DMS 273 treated with DMSO at 0.1 percent for 48 hours (cell line): ENCODE measurements at regions not wholly inside any gene's neighbourhood (a gene's known extent, or its start where the extent isn't known, plus 50 kb on each side); places are given as distances from the start of the nearest gene placed in this dataset.
A peak's percentile ranks its signal among the peaks of the same experiment; 100 is the strongest.
"Not testable (repeated sequence)": the region's sequence is repeated elsewhere in the genome, so short reads cannot be mapped to it uniquely, and the experiment has no call there.

Source experiments
- DNase-seq: peaks from one replicate; lab custom pipeline; 2025; lab: John Stamatoyannopoulos, UW

DNA sequence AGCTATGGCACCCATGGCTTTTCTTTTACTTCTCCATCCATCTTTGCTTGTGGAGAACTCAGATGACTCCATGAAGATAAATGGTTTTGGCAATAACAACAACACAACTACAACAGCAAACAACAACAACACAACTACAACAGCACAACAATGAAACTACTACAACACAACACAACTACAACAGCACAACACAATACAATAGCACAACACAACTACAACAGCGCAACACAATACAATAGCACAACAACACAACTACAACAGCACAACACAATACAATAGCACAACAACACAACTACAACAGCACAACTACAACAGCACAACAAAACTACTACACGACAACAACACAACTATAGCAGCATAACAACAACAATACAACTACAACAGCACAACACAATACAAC is 569.4 kb downstream of the TOX3 start:
- not testable (repeated sequence) for DNase-seq

DNA sequence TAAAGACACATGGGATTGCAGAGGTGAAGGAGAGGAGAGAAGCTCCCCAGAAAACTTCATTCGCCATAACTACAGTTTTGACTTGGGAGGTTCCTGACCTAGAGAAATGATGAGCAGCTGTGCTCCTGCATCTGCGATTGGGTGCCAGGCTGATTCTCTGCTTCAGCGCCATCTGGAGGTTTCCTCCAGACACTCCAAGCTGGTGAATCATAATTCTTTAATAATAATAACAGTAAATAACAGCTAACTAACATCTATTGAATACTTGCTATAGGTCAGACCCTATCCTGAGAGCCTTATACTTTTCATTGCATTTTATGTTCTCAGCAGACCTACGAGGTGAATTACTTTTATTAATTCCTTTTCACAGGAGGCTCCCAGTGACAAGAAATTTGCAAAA is 575.8 kb downstream of the TOX3 start:
- DNase-seq: no peak

DNA sequence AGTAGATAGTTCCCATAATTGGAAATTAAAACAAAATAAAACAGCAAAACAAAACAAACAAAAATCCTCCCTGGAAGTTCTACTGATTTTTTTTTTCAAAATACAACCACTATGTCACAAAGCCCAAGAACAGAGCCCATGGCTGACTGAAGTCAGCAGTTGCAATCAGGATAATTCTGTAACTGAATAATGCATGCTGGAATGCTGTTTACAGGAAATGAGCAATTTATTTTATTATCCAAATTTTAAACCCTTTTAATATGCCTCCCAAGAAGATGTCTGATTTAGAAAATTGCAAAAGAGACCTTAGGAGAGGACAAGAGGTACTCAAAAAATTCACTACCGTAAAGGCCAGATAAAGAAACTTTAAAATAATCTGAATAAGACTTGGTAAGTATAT is 578.2 kb downstream of the TOX3 start:
- DNase-seq: no peak

DNA sequence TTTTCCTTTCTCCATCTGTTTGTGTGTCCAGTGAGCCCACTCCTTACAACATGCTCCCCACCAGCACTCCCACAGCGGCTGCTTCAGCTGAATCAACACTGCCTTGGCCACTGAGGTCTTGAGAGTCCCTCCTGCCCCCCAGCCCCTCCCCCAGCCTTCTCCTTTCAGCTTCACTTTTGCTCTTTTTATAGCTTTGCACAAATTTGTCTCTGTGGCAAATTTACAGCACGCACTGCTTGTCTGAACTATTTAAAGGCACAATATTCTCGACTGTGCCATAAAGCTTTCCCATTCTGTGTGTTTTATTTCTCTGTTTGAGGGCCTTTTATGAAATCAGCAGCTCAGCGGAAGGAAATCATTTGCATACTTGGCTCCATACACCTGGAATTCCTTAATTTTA is 579.3 kb downstream of the TOX3 start:
- DNase-seq: no peak

DNA sequence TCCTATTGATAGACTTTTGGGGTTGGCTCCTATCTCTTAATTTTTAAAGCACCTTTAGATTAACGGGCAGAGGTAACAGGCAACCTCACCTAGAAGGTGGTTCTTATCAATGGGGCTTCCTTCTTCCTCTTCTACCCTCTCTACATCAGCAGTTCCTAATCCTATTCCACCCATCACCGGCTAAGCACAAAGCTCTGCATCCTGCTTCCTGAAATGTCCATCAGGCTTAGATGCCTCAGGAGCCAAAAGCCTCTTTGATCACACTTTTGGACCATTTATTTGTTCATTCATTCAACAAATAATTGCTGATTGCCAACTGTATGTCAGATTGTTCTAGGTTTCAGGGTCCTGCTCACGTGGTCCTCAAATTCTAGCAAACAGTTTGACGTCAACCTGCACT is 586.0 kb downstream of the TOX3 start:
- no peak for DNase-seq

DNA sequence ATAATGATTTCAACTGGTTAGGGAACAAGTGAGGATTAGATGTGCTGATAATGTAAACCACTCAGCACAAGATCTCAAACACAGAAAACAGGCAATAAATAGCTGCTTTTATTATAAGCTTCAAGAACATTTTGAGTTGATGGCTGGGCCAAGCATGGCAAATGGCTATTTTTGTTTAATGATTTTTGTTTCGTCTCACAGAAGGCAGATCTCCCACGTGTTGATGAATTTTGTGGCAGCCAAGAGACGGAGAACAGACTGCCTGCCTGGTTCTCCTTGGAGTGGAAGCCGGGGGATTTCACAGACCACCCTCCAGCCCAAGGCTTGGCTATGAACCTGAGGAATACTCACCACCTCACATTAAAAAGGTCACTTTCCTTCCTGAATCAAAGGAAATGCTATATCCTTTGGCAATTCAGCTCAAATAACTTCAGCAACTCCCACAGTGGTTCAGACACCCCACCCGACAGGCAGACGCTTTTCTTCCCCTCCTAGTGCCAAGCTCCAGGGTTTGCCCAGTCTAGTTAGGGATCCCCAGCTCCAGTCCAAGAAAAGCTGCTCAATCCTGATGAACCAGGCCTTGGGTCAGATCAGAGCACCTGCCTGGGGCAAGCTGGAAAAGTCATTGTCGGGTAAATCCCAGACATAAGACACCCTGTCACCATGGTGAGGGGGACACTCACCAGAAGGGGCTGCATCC is 593.5 kb downstream of the TOX3 start:
- DNase-seq: no peak

DNA sequence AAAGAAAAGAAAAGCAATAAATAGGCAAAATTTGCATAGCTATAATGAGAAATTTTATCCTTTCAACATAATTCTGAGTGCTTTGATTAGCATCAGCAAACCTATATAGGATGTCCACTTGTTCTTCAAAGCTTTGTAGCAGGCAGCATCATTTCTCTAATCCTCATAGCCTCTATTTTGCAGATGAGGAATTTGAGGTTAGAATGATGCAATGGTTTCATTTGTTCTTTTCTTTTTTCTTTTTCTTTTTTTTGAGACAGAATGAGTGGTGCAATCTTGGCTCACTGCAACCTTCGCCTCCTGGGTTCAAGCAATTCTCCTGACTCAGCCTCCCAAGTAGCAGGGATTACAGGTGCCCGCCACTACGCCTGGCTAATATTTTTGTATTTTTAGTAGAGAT is 594.4 kb downstream of the TOX3 start:
- DNase-seq: no peak

DNA sequence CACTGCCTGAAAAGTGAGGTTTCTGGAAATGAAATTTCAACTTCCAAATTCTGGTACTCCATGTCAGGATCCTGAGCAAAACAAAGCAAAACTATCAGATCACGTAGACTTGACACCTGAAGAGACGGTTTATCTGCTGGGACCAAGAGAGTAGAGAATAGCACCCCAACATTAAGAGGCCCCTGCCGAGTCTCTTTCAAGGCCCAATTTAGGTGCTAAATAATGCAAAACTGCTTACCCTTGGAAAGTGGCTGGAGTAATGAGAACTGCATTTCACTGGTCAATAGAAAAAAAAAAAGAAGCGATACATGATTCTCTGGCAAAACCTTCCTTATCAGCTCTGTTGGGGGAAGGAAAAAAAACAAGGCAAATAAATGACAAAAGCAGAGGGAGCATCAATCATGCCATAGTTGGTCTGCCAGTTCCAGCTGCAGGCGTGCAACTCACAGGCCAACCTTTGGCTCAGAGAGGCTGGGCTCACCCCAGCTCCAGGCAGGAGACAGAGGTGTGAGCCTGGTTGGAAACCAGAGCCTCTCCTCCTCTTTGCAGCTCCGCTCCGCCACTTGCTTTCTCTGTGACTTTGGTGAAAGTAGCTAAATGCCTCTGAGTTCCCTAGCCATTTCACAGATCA is 595.2 kb downstream of the TOX3 start:
- no peak for DNase-seq

DNA sequence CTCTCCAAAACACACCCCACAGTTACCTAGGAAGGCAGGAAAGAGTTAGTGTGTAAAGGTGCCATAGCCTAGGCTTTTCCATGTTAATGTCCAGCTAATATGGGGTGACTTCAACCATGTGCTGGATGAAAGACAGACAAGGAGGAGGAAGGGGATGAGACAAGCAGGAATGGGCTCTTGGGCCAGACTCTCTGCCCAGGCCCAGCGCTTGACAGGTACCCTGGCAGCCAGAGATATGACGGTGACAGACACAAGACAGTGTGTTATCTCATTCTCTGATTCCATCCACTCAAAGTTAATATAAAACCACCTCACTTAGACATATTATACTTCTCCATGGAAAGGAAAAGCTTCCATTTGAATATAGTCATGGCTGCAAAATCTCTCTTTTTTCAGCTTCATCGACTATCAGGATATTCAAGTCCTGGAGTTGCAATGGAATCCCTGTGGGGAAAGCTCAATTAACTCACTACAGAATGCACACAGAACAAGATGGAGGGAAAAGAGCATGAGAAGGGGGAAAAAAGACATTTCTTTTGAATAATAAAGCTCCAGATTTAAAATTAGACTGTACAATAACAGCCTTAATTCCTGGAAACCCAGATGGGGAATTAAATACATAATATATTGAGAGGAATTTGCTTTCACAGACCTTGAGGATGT is 596.7 kb downstream of the TOX3 start:
- DNase-seq: no peak

DNA sequence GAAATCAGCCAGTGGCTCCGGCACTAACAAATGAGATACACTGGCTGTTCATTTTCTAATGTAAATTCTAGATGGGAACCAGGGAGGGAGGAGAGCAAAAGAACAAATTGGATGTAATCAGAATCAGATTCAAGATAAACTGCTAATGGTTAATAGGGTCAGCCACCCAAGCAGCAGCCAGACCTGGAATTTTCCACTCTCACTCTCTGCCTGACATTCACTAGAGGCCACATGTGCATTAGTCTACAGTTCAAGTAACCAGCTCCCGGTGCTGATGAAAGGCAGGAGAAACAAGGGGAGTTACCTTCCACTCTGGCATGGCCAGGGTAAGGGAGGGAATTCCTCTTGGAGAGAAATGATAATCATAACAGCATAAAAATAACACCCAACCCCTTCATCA is 597.7 kb downstream of the TOX3 start:
- DNase-seq: no peak

DNA sequence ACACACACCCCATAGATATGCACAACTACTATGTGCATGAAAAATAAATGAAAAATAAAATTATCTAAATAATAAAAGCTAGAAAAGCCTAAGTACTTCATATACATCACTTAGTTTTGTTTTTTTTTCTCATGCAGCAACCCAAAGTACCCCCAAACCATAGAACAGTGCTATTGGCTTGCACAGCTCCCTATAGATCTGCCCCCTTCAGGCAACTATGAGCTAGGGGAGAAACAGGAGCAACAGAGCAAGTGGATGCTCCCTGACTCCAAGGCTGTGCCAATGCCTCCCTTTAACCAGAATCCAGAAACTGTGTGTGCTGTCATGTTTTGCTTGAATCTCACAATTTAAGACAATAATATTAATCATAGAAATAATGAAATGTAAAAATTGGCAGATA is 605.5 kb downstream of the TOX3 start:
- no peak for DNase-seq

DNA sequence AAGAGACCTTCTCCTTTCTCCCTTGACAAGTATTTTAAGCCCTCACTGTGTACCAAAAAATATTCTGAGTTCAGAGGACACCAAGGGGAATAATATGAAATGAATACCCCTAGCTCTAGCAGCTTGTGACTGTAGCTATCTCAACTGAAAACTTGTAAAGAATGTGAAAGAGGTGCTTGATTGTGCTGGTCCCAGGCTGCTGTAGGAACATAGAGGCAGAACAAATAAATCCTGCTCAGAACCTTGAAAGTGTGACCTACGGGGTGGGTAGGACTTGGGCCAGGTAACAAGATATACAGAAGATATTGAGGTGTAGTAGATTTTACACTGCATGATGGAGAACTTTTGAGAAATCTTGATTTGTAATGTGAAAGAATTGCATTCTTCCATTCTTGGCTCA is 606.8 kb downstream of the TOX3 start:
- no peak for DNase-seq

DNA sequence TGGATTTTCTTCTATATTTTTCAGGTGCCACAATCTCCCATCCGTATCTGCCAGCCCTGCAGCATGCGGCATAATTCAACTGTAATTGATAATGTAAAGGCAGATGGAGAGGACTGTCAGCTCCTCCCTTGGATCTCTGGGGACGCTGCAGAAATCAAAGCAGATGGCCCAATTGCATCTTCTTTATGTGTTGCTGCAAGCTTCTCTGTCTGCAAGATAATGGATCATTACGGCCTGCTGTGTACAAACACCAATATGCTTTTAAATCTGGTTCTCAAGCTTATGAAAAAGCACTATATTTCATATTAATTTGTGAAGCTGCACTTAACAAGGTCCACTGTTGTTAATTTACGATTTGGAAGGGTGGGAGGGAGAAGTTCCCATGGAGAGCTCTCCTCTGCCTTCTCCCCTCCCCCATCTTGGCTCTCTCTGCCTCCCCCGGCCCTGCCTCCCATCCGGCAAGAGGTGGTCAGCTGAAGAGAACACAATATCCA is 607.5 kb downstream of the TOX3 start:
- DNase-seq: peak; percentile 80

DNA sequence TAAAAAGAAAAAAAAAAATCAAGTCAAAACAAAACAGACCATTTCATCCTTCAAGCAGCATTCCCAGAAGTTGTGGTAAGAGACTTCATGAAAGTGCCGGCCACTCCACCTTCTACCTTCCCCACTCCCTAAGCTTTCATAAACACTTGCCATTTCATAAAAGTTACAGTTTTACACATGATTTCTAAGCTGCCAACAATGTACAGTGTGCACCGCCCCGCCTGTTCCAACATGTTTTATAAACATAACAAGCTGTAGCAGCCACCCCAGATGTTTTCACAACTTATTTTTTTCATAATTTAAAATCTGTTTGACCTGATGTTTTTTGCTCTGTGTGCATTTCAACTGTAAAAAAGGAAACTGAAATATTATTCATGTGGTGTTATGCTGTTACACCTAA is 608.1 kb downstream of the TOX3 start:
- no peak for DNase-seq

DNA sequence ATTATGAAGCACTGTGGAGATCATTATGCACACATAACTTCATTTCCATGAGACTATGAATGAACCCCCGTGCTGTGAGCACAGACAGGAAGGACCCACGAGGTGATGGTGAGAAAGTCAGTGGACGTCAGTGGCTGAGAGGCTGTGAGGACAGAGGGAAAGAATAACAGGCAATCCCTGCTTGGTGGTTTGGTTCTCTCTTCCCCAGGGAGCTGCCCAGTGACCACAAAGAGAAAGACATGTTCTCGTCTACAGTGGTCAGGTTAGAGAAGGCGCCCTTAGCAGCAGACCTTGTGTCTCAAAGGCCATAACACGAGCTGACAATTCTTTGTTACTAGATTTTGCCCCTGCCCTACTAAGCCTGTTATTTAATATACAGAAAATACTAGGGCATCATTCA is 609.2 kb downstream of the TOX3 start:
- no peak for DNase-seq

DNA sequence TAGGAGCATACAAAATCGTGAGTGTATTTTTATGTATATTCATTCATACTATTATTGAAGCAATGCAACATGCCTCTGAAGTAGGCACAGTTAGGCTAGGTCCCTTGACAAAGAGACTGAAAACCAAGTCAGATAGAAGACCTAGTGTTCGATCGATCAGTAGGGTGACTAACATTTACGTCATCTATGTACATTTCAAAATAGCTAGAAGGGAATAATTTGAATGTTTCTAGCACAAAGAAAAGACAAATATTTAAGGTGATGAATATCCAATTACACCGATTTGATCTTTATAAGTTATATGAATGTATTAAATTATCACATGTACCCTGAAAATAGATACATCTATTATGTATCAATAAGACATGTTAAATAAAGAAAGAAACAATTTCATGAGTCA is 610.1 kb downstream of the TOX3 start:
- DNase-seq: no peak

DNA sequence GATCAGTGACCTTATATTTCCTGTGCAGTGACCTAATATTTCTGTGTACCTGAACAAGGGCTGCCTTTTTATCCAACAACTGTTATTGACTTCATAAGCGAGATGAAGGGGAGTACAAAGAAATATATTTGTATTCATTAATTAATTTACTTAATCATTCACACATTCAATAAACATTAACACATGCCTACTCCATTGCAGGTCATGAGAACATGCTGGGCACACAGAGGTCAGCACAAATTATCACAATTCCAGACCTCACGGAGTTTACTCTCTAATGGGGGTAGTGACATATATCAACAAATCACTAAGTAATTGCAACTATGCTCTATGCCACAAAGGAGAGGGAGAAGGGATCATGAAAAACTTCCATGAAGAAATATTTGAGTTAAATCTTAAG is 614.6 kb downstream of the TOX3 start:
- DNase-seq: no peak

DNA sequence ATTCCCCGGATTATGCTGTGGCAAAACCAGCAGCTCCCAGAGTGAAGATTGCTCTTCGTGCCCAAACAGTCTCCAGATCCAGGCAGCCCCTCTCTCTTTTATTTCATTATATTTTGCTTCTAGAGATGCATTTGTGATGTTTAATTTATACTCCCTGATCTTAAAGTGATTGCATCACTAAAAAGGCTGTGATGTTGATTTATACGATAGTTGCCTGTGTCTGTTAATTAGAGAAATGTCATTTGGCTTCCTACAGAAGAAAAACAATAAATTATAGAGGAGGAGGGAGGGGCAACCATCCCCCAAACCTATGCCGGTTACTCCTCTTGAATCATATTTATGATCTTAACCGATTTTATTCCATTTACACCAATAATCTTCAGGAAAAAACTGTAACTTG is 615.3 kb downstream of the TOX3 start:
- no peak for DNase-seq

DNA sequence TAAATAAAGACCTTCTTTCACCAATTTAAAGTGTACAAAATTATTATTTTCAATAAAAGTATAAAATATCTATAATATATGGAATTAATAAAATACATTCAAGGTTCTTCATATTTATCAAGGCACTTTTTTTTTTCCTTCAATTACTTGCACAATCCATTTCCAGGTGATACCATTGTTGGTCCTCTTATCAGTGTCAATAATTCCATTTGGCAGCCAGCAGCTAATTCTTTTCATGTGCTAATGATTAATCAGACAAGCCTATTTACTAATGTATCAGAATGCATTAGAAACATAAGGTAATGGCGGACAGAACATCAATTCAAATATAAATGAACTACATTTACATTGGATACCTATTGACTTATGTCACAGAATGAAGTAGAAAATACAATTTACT is 622.2 kb downstream of the TOX3 start:
- no peak for DNase-seq

DNA sequence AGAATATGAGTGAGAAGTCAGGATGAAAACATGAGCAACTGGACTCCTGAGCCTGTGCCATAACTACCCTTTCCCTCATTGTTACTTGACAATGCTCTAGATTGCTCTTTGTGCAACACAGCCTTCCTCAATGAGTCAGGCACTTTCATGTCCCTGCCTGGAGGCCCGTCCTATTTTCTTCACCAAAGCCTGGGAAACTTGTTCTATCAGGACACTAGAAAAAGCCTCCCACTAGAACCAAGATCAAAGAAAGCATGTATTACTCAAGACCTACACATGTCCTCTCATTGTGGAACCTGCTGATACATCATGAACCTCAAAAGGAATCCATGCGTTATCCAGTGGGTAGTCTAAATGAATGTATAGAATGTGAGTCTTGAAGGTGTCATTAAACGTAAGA is 624.5 kb downstream of the TOX3 start:
- DNase-seq: no peak

DNA sequence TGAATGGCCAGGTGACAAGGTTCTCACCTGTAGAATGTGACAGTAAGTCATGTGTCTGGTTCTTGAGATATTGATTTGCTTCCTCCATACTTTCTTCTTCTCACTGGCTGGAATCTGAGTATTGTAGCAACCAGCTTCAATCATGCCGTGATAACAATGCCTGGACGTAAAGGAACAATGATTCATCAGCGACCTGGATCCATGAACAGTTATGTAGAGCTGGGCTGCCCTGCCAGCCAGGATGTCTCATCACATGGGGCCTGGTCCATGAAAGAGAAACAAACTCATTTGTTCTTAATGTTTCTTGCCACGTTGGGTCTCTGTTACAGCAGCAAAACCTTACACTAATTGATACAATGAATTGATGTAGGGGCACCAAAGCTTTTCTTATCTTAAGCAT is 627.2 kb downstream of the TOX3 start:
- DNase-seq: no peak

DNA sequence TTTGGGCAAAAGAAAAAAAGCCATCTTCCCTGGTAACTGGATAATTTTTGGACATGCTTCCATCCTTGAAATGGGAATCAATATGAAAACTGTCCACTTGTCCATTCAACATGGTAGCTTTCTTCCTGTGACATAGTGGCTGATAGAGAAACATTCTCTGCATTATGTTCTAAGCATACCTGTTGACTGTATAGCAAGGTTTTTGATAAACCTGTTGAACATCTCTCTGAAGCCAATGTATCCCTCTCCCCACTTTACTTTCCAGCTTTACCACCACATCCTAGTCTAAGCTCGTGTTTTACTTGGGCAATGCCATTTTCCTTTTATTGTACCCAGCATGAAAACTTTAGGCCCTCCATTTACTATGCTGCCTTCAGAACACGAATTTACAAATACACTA is 630.1 kb downstream of the TOX3 start:
- DNase-seq: no peak

DNA sequence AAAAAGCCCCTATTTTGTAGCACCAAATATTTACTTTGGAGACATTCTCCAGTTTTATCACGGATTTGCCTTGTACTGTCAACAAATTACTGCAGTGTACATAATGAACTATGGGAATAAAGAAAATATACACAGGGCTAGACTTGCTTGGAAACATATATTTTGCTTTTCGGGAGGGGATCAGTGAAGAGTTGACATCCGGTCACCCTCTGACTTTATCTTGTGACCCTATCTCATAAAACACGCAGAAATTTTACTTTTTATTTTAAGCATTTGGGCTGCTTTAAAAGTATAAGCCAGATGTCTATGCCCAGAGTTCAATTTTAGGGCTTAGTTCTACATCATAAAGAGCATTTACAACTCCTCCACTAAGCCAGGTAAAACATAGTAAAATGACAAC is 630.7 kb downstream of the TOX3 start:
- DNase-seq: no peak

DNA sequence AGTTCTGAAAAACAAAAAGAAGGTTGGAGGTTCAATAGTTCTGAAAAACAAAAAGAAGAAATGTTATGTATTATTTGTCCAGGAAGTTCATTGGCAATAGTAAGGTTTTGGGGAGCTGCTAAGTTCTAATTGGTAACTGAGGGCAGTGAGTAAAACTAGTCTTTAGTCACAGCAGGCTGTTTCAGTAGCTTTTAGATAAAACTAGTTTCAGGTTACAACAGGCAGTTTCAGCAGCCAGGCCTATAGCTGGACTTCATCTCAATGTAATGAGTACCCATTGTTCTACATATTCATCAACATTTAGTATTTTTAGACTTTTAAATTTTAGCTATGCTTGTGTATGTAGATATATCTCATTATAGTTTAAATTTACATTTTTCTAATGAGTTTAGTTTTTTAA is 639.3 kb downstream of the TOX3 start:
- DNase-seq: no peak
